HCEC 1CT (cell line): ENCODE measurements at regions not wholly inside any gene's neighbourhood (a gene's known extent, or its start where the extent isn't known, plus 50 kb on each side); places are given as distances from the start of the nearest gene placed in this dataset.
"Not testable (repeated sequence)": the region's sequence is repeated elsewhere in the genome, so short reads cannot be mapped to it uniquely, and the experiment has no call there.

ENCODE experiments used
- DNase-seq: peaks from one replicate; pipeline ENCODE4 v3.0.0-alpha.2; 2017

- peak; percentile 78 for DNase-seq
Measured at GRCh38 chr21:27060190-27060589, 93.3 kb upstream of the ADAMTS5 start.

GRCh38 chr21:27058673-27059605, 92.1 kb upstream of the ADAMTS5 start:
- DNase-seq = peak; percentile 57

GRCh38 chr21:27057997-27058396, 91.1 kb upstream of the ADAMTS5 start:
- no peak for DNase-seq

- peak; percentile 87 for DNase-seq
Measured at GRCh38 chr21:27047658-27048314, 80.9 kb upstream of the ADAMTS5 start.

GRCh38 chr21:27047283-27047657, 80.4 kb upstream of the ADAMTS5 start:
- peak; percentile 57 for DNase-seq

GRCh38 chr21:27045281-27045985, 78.5 kb upstream of the ADAMTS5 start:
- DNase-seq = no peak

GRCh38 chr21:27043377-27043776, 76.5 kb upstream of the ADAMTS5 start:
- no peak for DNase-seq

GRCh38 chr21:27040738-27041469, 74.0 kb upstream of the ADAMTS5 start:
- no peak for DNase-seq

- no peak for DNase-seq
Measured at GRCh38 chr21:27036736-27037301, 69.9 kb upstream of the ADAMTS5 start.

GRCh38 chr21:27035791-27036190, 68.9 kb upstream of the ADAMTS5 start:
- DNase-seq = no peak

- no peak for DNase-seq
Measured at GRCh38 chr21:27034796-27035195, 67.9 kb upstream of the ADAMTS5 start.

- no peak for DNase-seq
Measured at GRCh38 chr21:27033471-27033870, 66.6 kb upstream of the ADAMTS5 start.

- no peak for DNase-seq
Measured at GRCh38 chr21:27026501-27026900, 59.6 kb upstream of the ADAMTS5 start.

GRCh38 chr21:27025708-27026107, 58.8 kb upstream of the ADAMTS5 start:
- not testable (repeated sequence) for DNase-seq

GRCh38 chr21:27024971-27025370, 58.1 kb upstream of the ADAMTS5 start:
- no peak for DNase-seq

GRCh38 chr21:27024301-27024700, 57.4 kb upstream of the ADAMTS5 start:
- peak; percentile 16 for DNase-seq

- no peak for DNase-seq
Measured at GRCh38 chr21:27023186-27023585, 56.3 kb upstream of the ADAMTS5 start.

GRCh38 chr21:27021801-27022200, 54.9 kb upstream of the ADAMTS5 start:
- DNase-seq = no peak

GRCh38 chr21:27021046-27021445, 54.2 kb upstream of the ADAMTS5 start:
- DNase-seq = no peak

GRCh38 chr21:27017246-27017645, 50.4 kb upstream of the ADAMTS5 start:
- no peak for DNase-seq
